B cell (primary cell): ENCODE measurements at regions not wholly inside any gene's neighbourhood (a gene's known extent, or its start where the extent isn't known, plus 50 kb on each side); places are given as distances from the start of the nearest gene placed in this dataset.

Source experiments
- ATAC-seq: fragments of 200-7000 bp; cut with Tn5 transposase; one replicate; pipeline ENCODE4 v1.10.0; 2021; ENCODE audit warnings: low read depth, mild to moderate bottlenecking, moderate number of reproducible peaks, moderate library complexity
- CTCF ChIA-PET: fragments of 350-600 bp; sonication (Branson Sonifier 250); formaldehyde crosslinking; loops from one replicate; lab custom pipeline; 2021; ENCODE audit warnings: antibody characterized with exemption, inconsistent platforms; lab: Charles Lee
- POLR2A ChIA-PET: fragments of 350-600 bp; sonication (Branson Sonifier 250); formaldehyde crosslinking; loops from one replicate; lab custom pipeline; 2021; ENCODE audit warnings: antibody characterized with exemption; lab: Charles Lee
- DNase-seq: peaks from one replicate; pipeline ENCODE4 v3.0.0; 2013
- H2AFZ ChIP-seq: 2 replicates; pipeline ENCODE4 v1.6.1; 2012; ENCODE audit warnings: mild to moderate bottlenecking, low read depth, low read length; ENCODE audit not compliant: insufficient read depth, poor library complexity, severe bottlenecking
- H3K27ac ChIP-seq, 2 donors: 1 replicate in 1 of 2; 2 replicates in 1 of 2; pipeline ENCODE4 v1.5.1; 2012 to 2013; ENCODE audit warnings: low read length in 2 of 2, mild to moderate bottlenecking in 2 of 2, moderate library complexity in 1 of 2
- H3K27me3 ChIP-seq, 4 experiments: fragments of 200-600 bp in 1 of 4; sonication (generic) in 1 of 4; replicated peaks in 1 of 4; 1 replicate in 2 of 4; 2 replicates in 2 of 4; pipeline versions ENCODE4 v1.6.1 to v1.7.0; 2013 to 2016; ENCODE audit warnings: low read length in 3 of 4, mild to moderate bottlenecking in 2 of 4, mixed read lengths in 1 of 4, moderate library complexity in 1 of 4; ENCODE audit not compliant: insufficient read depth in 4 of 4, control insufficient read depth in 3 of 4; ENCODE audit errors: control extremely low read depth in 1 of 4
- H3K36me3 ChIP-seq, 2 experiments: replicated peaks in 1 of 2; 1 replicate in 1 of 2; 2 replicates in 1 of 2; pipeline versions ENCODE4 v1.6.1 to v1.7.1; 2013; ENCODE audit warnings: low read length in 1 of 2; ENCODE audit not compliant: insufficient read depth in 2 of 2, control insufficient read depth in 1 of 2; ENCODE audit errors: control extremely low read depth in 1 of 2, extremely low read depth in 1 of 2
- H3K4me1 ChIP-seq, 2 donors: fragments of 200-600 bp in 1 of 2; sonication (generic) in 1 of 2; 1 replicate in 1 of 2; 2 replicates in 1 of 2; pipeline versions ENCODE4 v1.5.1 to v1.6.1; 2013 to 2017; ENCODE audit warnings: low read length in 2 of 2; ENCODE audit not compliant: control insufficient read depth in 2 of 2, insufficient read depth in 2 of 2
- H3K4me2 ChIP-seq: replicated peaks from 2 replicates; pipeline ENCODE3; 2012; ENCODE audit warnings: mild to moderate bottlenecking, low read depth, low read length; ENCODE audit not compliant: poor library complexity, severe bottlenecking
- H3K4me3 ChIP-seq, 5 experiments: fragments of 200-600 bp in 1 of 5; sonication (generic) in 1 of 5; 1 replicate in 3 of 5; 2 replicates in 2 of 5; pipeline versions ENCODE4 v1.5.1 to v1.7.0; 2011 to 2016; ENCODE audit warnings: low read length in 4 of 5, mild to moderate bottlenecking in 4 of 5, low read depth in 2 of 5, control low read depth in 1 of 5, moderate library complexity in 1 of 5; ENCODE audit not compliant: insufficient read depth in 1 of 5; ENCODE audit errors: control extremely low read depth in 1 of 5, extremely low read depth in 1 of 5
- H3K79me2 ChIP-seq: fragments of 200-600 bp; sonication (generic); one replicate; pipeline ENCODE4 v1.6.0; 2016; ENCODE audit warnings: low read length; ENCODE audit not compliant: control insufficient read depth, insufficient read depth
- H3K9ac ChIP-seq: fragments of 200-600 bp; sonication (generic); 2 replicates; pipeline ENCODE4 v1.6.1; 2017; ENCODE audit warnings: mild to moderate bottlenecking, low read length, moderate library complexity
- H3K9me3 ChIP-seq, 3 donors: one replicate each; pipeline versions ENCODE4 v1.6.1 to v1.7.1; 2013; ENCODE audit warnings: low read length in 2 of 3; ENCODE audit not compliant: control insufficient read depth in 2 of 3, insufficient read depth in 1 of 3; ENCODE audit errors: control extremely low read depth in 1 of 3
- H4K20me1 ChIP-seq: 2 replicates; pipeline ENCODE4 v1.6.0; 2012; ENCODE audit warnings: mild to moderate bottlenecking, low read length; ENCODE audit not compliant: insufficient read depth, control insufficient read depth, poor library complexity, severe bottlenecking
- H3K27ac Mint-ChIP-seq: one replicate; pipeline ENCODE4 v1.8.0; 2021; ENCODE audit warnings: mixed read lengths
- H3K27me3 Mint-ChIP-seq: one replicate; pipeline ENCODE4 v1.8.0; 2021; ENCODE audit warnings: mixed read lengths
- H3K4me1 Mint-ChIP-seq: one replicate; pipeline ENCODE4 v1.8.0; 2021; ENCODE audit warnings: mixed read lengths
- H3K4me3 Mint-ChIP-seq: one replicate; pipeline ENCODE4 v1.8.0; 2021; ENCODE audit warnings: mixed read lengths
- H3K9me3 Mint-ChIP-seq: one replicate; pipeline ENCODE4 v1.8.0; 2022; ENCODE audit warnings: mixed read lengths; ENCODE audit not compliant: insufficient read depth
- CTCF ChIP-seq: fragments of 200-600 bp; IDR thresholded peaks from one replicate; pipeline ENCODE4 v1.8.0; 2022; ENCODE audit warnings: antibody characterized with exemption, mild to moderate bottlenecking
- EZH2 ChIP-seq: IDR thresholded peaks from 2 replicates; pipeline ENCODE4 v1.6.1; 2012; ENCODE audit warnings: borderline replicate concordance, low read depth, mild to moderate bottlenecking, moderate library complexity, low read length; ENCODE audit not compliant: insufficient read depth, poor library complexity, severe bottlenecking
- WGBS: methylation state at CpG from one replicate; pipeline ENCODE4 v1.1.5; 2013; ENCODE audit warnings: missing lambda C conversion rate; ENCODE audit not compliant: insufficient coverage; 5-methylcytosine and 5-hydroxymethylcytosine counted together
- intact Hi-C: fragments of 100-400 bp; cut with micrococcal nuclease; formaldehyde crosslinking; loops from one replicate; pipeline ENCODE4 v1.10.0; 2022

GRCh38 chr5:61649231-61649630 lies 317.2 kb downstream of the ZSWIM6 start:
- Histone ChIP-seq H3K9me3 (no peaks in the 10 kb centered on the region), H4K20me1 (no peaks in the 10 kb centered on the region), H3K9ac (no peak overlapping the region), H3K36me3 (no peaks in the 10 kb centered on the region), H3K79me2 (no peaks in the 10 kb centered on the region), H2AFZ (no peak overlapping the region), H3K27ac (no peak overlapping the region), H3K27me3 (no peaks in the 10 kb centered on the region), H3K4me3 (no peak overlapping the region), H3K4me2 (no peak overlapping the region), H3K4me1 (no peaks in the 10 kb centered on the region)
- Mint-ChIP-seq H3K27ac (no peak overlapping the region), H3K4me1 (no peaks in the 10 kb centered on the region), H3K9me3 (no peaks in the 10 kb centered on the region), H3K27me3 (peaks cover 19% of the 10 kb centered on the region), H3K4me3 (no peak overlapping the region)
- ATAC-seq (no peak), DNase-seq (no peak)
- CTCF ChIA-PET = interaction anchor here (4.2 kb wide), 1 partner anchor 9 kb away, joined by 32 read pairs; no protein-coding TSS in a partner anchor
- TF ChIP-seq EZH2 = no peak
- TF ChIP-seq CTCF = no peak
- POLR2A ChIA-PET = no interaction called here
- 93% methylated on average over 3 of the region's 4 CpGs for WGBS
- intact Hi-C loops = no loop called here

DNA sequence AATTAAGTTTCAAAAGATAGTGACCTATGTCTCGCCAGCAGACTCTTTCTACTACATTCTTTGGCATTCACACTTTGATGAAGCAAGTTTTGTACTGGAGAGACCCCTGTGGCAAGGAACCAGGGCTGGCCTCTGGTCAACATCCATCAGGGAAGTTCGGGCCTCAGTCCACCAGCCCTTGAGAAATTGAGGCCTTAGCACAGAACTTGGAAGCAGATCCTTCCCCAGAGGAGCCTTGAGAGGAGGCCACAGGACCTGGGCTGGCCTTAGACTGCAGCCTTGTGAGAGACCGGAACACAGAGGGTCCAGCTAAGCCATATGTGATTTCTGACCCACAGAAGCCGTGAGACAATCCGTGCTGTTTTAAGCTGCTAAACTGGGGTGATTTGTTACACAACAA lies 317.9 kb downstream of the ZSWIM6 start:
- no peaks in the 10 kb centered on the region for H3K36me3 ChIP-seq
- no peak overlapping the region for H3K4me3 ChIP-seq
- Mint-ChIP-seq H3K4me3 (no peak overlapping the region), H3K27ac (no peak overlapping the region), H3K27me3 (peaks cover 19% of the 10 kb centered on the region), H3K9me3 (no peaks in the 10 kb centered on the region), H3K4me1 (no peaks in the 10 kb centered on the region)
- ChIA-PET CTCF (interaction anchor here (1.5 kb wide), 1 partner anchor 10 kb away, joined by 6 read pairs; no protein-coding TSS in a partner anchor), POLR2A (no interaction called here)
- H3K9ac ChIP-seq = no peak overlapping the region
- H3K27me3 ChIP-seq = no peaks in the 10 kb centered on the region
- H4K20me1 ChIP-seq = no peaks in the 10 kb centered on the region
- DNase-seq (no peak), ATAC-seq (no peak)
- H2AFZ ChIP-seq = no peak overlapping the region
- intact Hi-C loops = no loop called here
- WGBS = 100% methylated on average over 3 of the region's 5 CpGs
- no peaks in the 10 kb centered on the region for H3K79me2 ChIP-seq
- H3K9me3 ChIP-seq = no peaks in the 10 kb centered on the region
- no peaks in the 10 kb centered on the region for H3K4me1 ChIP-seq
- TF ChIP-seq CTCF (no peak), EZH2 (no peak)
- H3K4me2 ChIP-seq = no peak overlapping the region
- no peak overlapping the region for H3K27ac ChIP-seq
